ENCODE measurements at regions not wholly inside any gene's neighbourhood (a gene's known extent, or its start where the extent isn't known, plus 50 kb on each side); places are given as distances from the start of the nearest gene placed in this dataset.

- DNase-seq (ENCODE audit: low read depth): no peak
- no peak overlapping the region for H3K4me3 ChIP-seq (ENCODE audit: control insufficient read depth, low read depth, low read length)
- no peak for TF ChIP-seq CTCF (conservative IDR thresholded peaks at IDR 0.05; ENCODE audit: control insufficient read depth, insufficient read depth, low read depth, low read length)
Observed at GRCh38 chr16:61576476-61576875, 459.8 kb downstream of the CDH8 start.

GRCh38 chr16:61575617-61576016, 460.6 kb downstream of the CDH8 start:
- no peak for TF ChIP-seq CTCF (conservative IDR thresholded peaks at IDR 0.05; ENCODE audit: control insufficient read depth, insufficient read depth, low read depth, low read length)
- no peak for DNase-seq (ENCODE audit: low read depth)

GRCh38 chr16:61569028-61569427, 467.2 kb downstream of the CDH8 start:
- no peak for DNase-seq (ENCODE audit: low read depth)
- no peak overlapping the region for H3K4me3 ChIP-seq (ENCODE audit: control insufficient read depth, low read depth, low read length)
- TF ChIP-seq CTCF (conservative IDR thresholded peaks at IDR 0.05; ENCODE audit: control insufficient read depth, insufficient read depth, low read depth, low read length): no peak

More at GRCh38 chr16:61575617-61576016, 460.6 kb downstream of the CDH8 start:
- no peak overlapping the region for H3K4me3 ChIP-seq (ENCODE audit: control insufficient read depth, low read depth, low read length)

- H3K4me3 ChIP-seq (ENCODE audit: control insufficient read depth, low read depth, low read length): no peak overlapping the region
- no peak for DNase-seq (ENCODE audit: low read depth)
- TF ChIP-seq CTCF (conservative IDR thresholded peaks at IDR 0.05; ENCODE audit: control insufficient read depth, insufficient read depth, low read depth, low read length): no peak
Observed at GRCh38 chr16:61564716-61565115, 471.5 kb downstream of the CDH8 start.

- TF ChIP-seq CTCF (conservative IDR thresholded peaks at IDR 0.05; ENCODE audit: control insufficient read depth, insufficient read depth, low read depth, low read length): no peak
- no peak overlapping the region for H3K4me3 ChIP-seq (ENCODE audit: control insufficient read depth, low read depth, low read length)
- DNase-seq (ENCODE audit: low read depth): no peak
Observed at GRCh38 chr16:61555718-61556441, 480.4 kb downstream of the CDH8 start.

GRCh38 chr16:61549327-61549726, 486.9 kb downstream of the CDH8 start:
- H3K4me3 ChIP-seq (ENCODE audit: control insufficient read depth, low read depth, low read length): no peak overlapping the region
- no peak for DNase-seq (ENCODE audit: low read depth)
- no peak for TF ChIP-seq CTCF (conservative IDR thresholded peaks at IDR 0.05; ENCODE audit: control insufficient read depth, insufficient read depth, low read depth, low read length)
